SK-N-SH treated with all-trans-retinoic acid at 6 μM for 48 hours (cell line): ENCODE measurements at regions not wholly inside any gene's neighbourhood (a gene's known extent, or its start where the extent isn't known, plus 50 kb on each side); places are given as distances from the start of the nearest gene placed in this dataset.

ENCODE experiments used
- ATAC-seq: fragments of 200-7000 bp; cut with Tn5 transposase; 3 replicates; pipeline ENCODE4 v1.9.1; 2020; ENCODE audit warnings: mild to moderate bottlenecking, moderate library complexity
- ARNTL ChIP-seq: fragments of 450-650 bp; formaldehyde crosslinking; IDR thresholded peaks from 2 replicates; pipeline ENCODE4 v1.5.0; 2020; ENCODE audit warnings: low read depth, mild to moderate bottlenecking, moderate library complexity, borderline replicate concordance
- BACH2 ChIP-seq: fragments of 250-450 bp; sonication (Bioruptor Pico); IDR thresholded peaks from 2 replicates; pipeline ENCODE4 v1.9.0; 2021; ENCODE audit warnings: mild to moderate bottlenecking, borderline replicate concordance
- CSDC2 ChIP-seq: fragments of 250-450 bp; sonication (Bioruptor Pico); IDR thresholded peaks from 2 replicates; pipeline ENCODE4 v1.5.0; 2020; ENCODE audit warnings: mild to moderate bottlenecking, moderate library complexity
- CSRNP3 ChIP-seq: fragments of 250-450 bp; sonication (Bioruptor Pico); IDR thresholded peaks from 2 replicates; pipeline ENCODE4 v1.5.1; 2021; ENCODE audit warnings: mild to moderate bottlenecking, moderate library complexity
- ESRRG ChIP-seq: fragments of 250-450 bp; sonication (Bioruptor Pico); IDR thresholded peaks from 2 replicates; pipeline ENCODE4 v1.6.1; 2021; ENCODE audit warnings: mild to moderate bottlenecking
- GLIS3 ChIP-seq: fragments of 250-450 bp; sonication (Bioruptor Pico); IDR thresholded peaks from 2 replicates; pipeline ENCODE4 v1.5.0; 2020; ENCODE audit warnings: mild to moderate bottlenecking, moderate library complexity
- ISL1 ChIP-seq: fragments of 250-450 bp; sonication (Bioruptor Pico); IDR thresholded peaks from 2 replicates; pipeline ENCODE4 v2.1.2; 2022; ENCODE audit warnings: mild to moderate bottlenecking, moderate library complexity
- OSR1 ChIP-seq: fragments of 250-450 bp; sonication (Bioruptor Pico); IDR thresholded peaks from 2 replicates; pipeline ENCODE4 v1.8.0; 2022; ENCODE audit warnings: moderate library complexity, mild to moderate bottlenecking, inconsistent platforms
- PATZ1 ChIP-seq: fragments of 250-450 bp; sonication (Bioruptor Pico); IDR thresholded peaks from 2 replicates; pipeline ENCODE4 v1.8.0; 2020; ENCODE audit warnings: mild to moderate bottlenecking, moderate library complexity, borderline replicate concordance
- POU6F1 ChIP-seq: fragments of 250-450 bp; sonication (Bioruptor Pico); IDR thresholded peaks from 2 replicates; pipeline ENCODE4 v1.8.0; 2021; ENCODE audit warnings: low read depth, mild to moderate bottlenecking, moderate library complexity, borderline replicate concordance
- PPARA ChIP-seq: fragments of 250-450 bp; sonication (Bioruptor Pico); IDR thresholded peaks from 2 replicates; pipeline ENCODE4 v1.5.0; 2020; ENCODE audit warnings: mild to moderate bottlenecking, borderline replicate concordance
- RARB ChIP-seq: fragments of 250-450 bp; sonication (Bioruptor Pico); IDR thresholded peaks from 2 replicates; pipeline ENCODE4 v1.8.0; 2021; ENCODE audit warnings: mild to moderate bottlenecking, moderate library complexity
- SNAI2 ChIP-seq: fragments of 250-450 bp; sonication (Bioruptor Pico); IDR thresholded peaks from 2 replicates; pipeline ENCODE4 v1.5.0; 2020; ENCODE audit warnings: mild to moderate bottlenecking, moderate library complexity
- TCF4 ChIP-seq: fragments of 250-450 bp; sonication (Bioruptor Pico); IDR thresholded peaks from 2 replicates; pipeline ENCODE4 v1.8.0; 2021; ENCODE audit warnings: mild to moderate bottlenecking, moderate library complexity, borderline replicate concordance
- TOX ChIP-seq: fragments of 250-450 bp; sonication (Bioruptor Pico); IDR thresholded peaks from 2 replicates; pipeline ENCODE4 v1.8.0; 2021; ENCODE audit warnings: mild to moderate bottlenecking, moderate library complexity, borderline replicate concordance
- TSHZ2 ChIP-seq: fragments of 250-450 bp; sonication (Bioruptor Pico); IDR thresholded peaks from 2 replicates; pipeline ENCODE4 v1.5.0; 2020; ENCODE audit warnings: mild to moderate bottlenecking, moderate library complexity
- ZC3H10 ChIP-seq: fragments of 250-450 bp; sonication (Bioruptor Pico); IDR thresholded peaks from 2 replicates; pipeline ENCODE4 v1.5.1; 2021; ENCODE audit warnings: mild to moderate bottlenecking, moderate library complexity
- ZFP3 ChIP-seq: fragments of 250-450 bp; sonication (Bioruptor Pico); IDR thresholded peaks from 2 replicates; pipeline ENCODE4 v1.5.0; 2020; ENCODE audit warnings: mild to moderate bottlenecking, moderate library complexity
- ZFP30 ChIP-seq: fragments of 450-650 bp; formaldehyde crosslinking; IDR thresholded peaks from 2 replicates; pipeline ENCODE4 v1.5.0; 2022; ENCODE audit warnings: mild to moderate bottlenecking, moderate library complexity
- ZNF565 ChIP-seq: fragments of 450-650 bp; formaldehyde crosslinking; conservative IDR thresholded peaks from 2 replicates; pipeline ENCODE4 v1.5.0; 2020; ENCODE audit warnings: low read depth, mild to moderate bottlenecking, moderate library complexity
- ZNF70 ChIP-seq: fragments of 450-650 bp; formaldehyde crosslinking; IDR thresholded peaks from 2 replicates; pipeline ENCODE4 v1.5.0; 2020; ENCODE audit warnings: mild to moderate bottlenecking, moderate library complexity
- ZNF8 ChIP-seq: fragments of 450-650 bp; formaldehyde crosslinking; IDR thresholded peaks from 2 replicates; pipeline ENCODE4 v1.5.0; 2020; ENCODE audit warnings: mild to moderate bottlenecking, moderate library complexity

GRCh38 chr2:226320076-226320948 is 479.3 kb downstream of the IRS1 start:
- no peak for TF ChIP-seq ZFP30 (CRISPR knock-in tag)
- no peak for ATAC-seq

- no peak for ATAC-seq
- TF ChIP-seq ZNF565 (CRISPR knock-in tag) (no peak), PATZ1 (CRISPR knock-in tag) (no peak), TSHZ2 (no peak), GLIS3 (CRISPR knock-in tag) (no peak), CSDC2 (CRISPR knock-in tag) (no peak), PPARA (CRISPR knock-in tag) (no peak)
These were observed 481.6 kb downstream of the IRS1 start for GRCh38 chr2:226317970-226318369.

- no peak for ATAC-seq
- TF ChIP-seq CSDC2 (CRISPR knock-in tag) (no peak), OSR1 (CRISPR knock-in tag) (no peak), ZC3H10 (CRISPR knock-in tag) (no peak), ARNTL (CRISPR knock-in tag) (no peak), ZFP30 (CRISPR knock-in tag) (no peak), ZNF8 (CRISPR knock-in tag) (no peak), RARB (CRISPR knock-in tag) (no peak), ISL1 (CRISPR knock-in tag) (no peak), CSRNP3 (CRISPR knock-in tag) (no peak), TCF4 (no peak), ZFP3 (CRISPR knock-in tag) (no peak), BACH2 (CRISPR knock-in tag) (no peak), TOX (CRISPR knock-in tag) (no peak), ZNF70 (CRISPR knock-in tag) (no peak), ESRRG (no peak), POU6F1 (CRISPR knock-in tag) (no peak), GLIS3 (CRISPR knock-in tag) (no peak), ZNF565 (CRISPR knock-in tag) (no peak)
These were observed 486.6 kb downstream of the IRS1 start for GRCh38 chr2:226313060-226313459.

- no peak for ATAC-seq
- TF ChIP-seq ARNTL (CRISPR knock-in tag) (no peak), GLIS3 (CRISPR knock-in tag) (no peak), PATZ1 (CRISPR knock-in tag) (no peak), ZNF8 (CRISPR knock-in tag) (no peak), ZNF565 (CRISPR knock-in tag) (no peak), ESRRG (no peak), ZFP3 (CRISPR knock-in tag) (no peak), SNAI2 (CRISPR knock-in tag) (no peak), POU6F1 (CRISPR knock-in tag) (no peak), CSDC2 (CRISPR knock-in tag) (no peak)
These were observed 487.5 kb downstream of the IRS1 start for GRCh38 chr2:226312155-226312554.
